GM04503 (cell line): ENCODE measurements at regions not wholly inside any gene's neighbourhood (a gene's known extent, or its start where the extent isn't known, plus 50 kb on each side); places are given as distances from the start of the nearest gene placed in this dataset.

Source experiments
- DNase-seq: peaks from one replicate; pipeline ENCODE4 v3.0.0-alpha.2; 2012; ENCODE audit warnings: low read depth

GRCh38 chr12:92496790-92497189 is 206.0 kb upstream of the PLEKHG7 start:
- DNase-seq: no peak

GRCh38 chr12:92495108-92495507 is 207.7 kb upstream of the PLEKHG7 start:
- DNase-seq: no peak

- no peak for DNase-seq
These were observed 209.0 kb upstream of the PLEKHG7 start for GRCh38 chr12:92493816-92494215.

GRCh38 chr12:92492995-92493394 is 209.8 kb upstream of the PLEKHG7 start:
- no peak for DNase-seq

GRCh38 chr12:92492291-92492690 is 210.5 kb upstream of the PLEKHG7 start:
- DNase-seq: no peak

GRCh38 chr12:92489781-92490180 is 213.0 kb upstream of the PLEKHG7 start:
- no peak for DNase-seq

- no peak for DNase-seq
These were observed 214.1 kb upstream of the PLEKHG7 start for GRCh38 chr12:92488735-92489134.

- DNase-seq: no peak
These were observed 215.7 kb upstream of the PLEKHG7 start for GRCh38 chr12:92487138-92487485.

GRCh38 chr12:92486443-92487137 is 216.2 kb upstream of the PLEKHG7 start:
- no peak for DNase-seq

GRCh38 chr12:92485351-92486348 is 217.1 kb upstream of the PLEKHG7 start:
- no peak for DNase-seq

- DNase-seq: no peak
These were observed 220.2 kb upstream of the PLEKHG7 start for GRCh38 chr12:92482599-92482998.

GRCh38 chr12:92481066-92481465 is 221.7 kb upstream of the PLEKHG7 start:
- no peak for DNase-seq

GRCh38 chr12:92478692-92479091 is 224.1 kb upstream of the PLEKHG7 start:
- DNase-seq: no peak

- DNase-seq: no peak
These were observed 225.9 kb upstream of the PLEKHG7 start for GRCh38 chr12:92476844-92477243.

GRCh38 chr12:92473564-92473963 is 229.2 kb upstream of the PLEKHG7 start:
- no peak for DNase-seq

- no peak for DNase-seq
These were observed 230.6 kb upstream of the PLEKHG7 start for GRCh38 chr12:92472201-92472600.

- DNase-seq: no peak
These were observed 231.2 kb upstream of the PLEKHG7 start for GRCh38 chr12:92471551-92471950.

- DNase-seq: no peak
These were observed 232.2 kb upstream of the PLEKHG7 start for GRCh38 chr12:92470608-92471021.

GRCh38 chr12:92469837-92470236 is 233.0 kb upstream of the PLEKHG7 start:
- no peak for DNase-seq

- no peak for DNase-seq
These were observed 234.3 kb upstream of the PLEKHG7 start for GRCh38 chr12:92468358-92469020.

- no peak for DNase-seq
These were observed 234.9 kb upstream of the PLEKHG7 start for GRCh38 chr12:92467886-92468285.

- DNase-seq: no peak
These were observed 236.1 kb upstream of the PLEKHG7 start for GRCh38 chr12:92466391-92467305.
